CD14-positive monocyte (primary cell): ENCODE measurements at regions not wholly inside any gene's neighbourhood (a gene's known extent, or its start where the extent isn't known, plus 50 kb on each side); places are given as distances from the start of the nearest gene placed in this dataset.

Source experiments
- DNase-seq, 3 donors: peaks; one replicate each; pipeline ENCODE4 v3.0.0-alpha.2; 2011 to 2022
- H2AFZ ChIP-seq: 2 replicates; pipeline ENCODE4 v1.6.0; 2012; ENCODE audit warnings: mild to moderate bottlenecking, low read depth, low read length, inconsistent platforms; ENCODE audit not compliant: insufficient read depth, poor library complexity, severe bottlenecking
- H3K27ac ChIP-seq, 2 donors: 1 replicate in 1 of 2; 2 replicates in 1 of 2; pipeline ENCODE4 v1.5.1; 2012 to 2013; ENCODE audit warnings: low read length in 2 of 2, control low read depth in 1 of 2, inconsistent platforms in 1 of 2, low read depth in 1 of 2, mild to moderate bottlenecking in 1 of 2
- H3K27me3 ChIP-seq, 2 donors: one replicate each; pipeline versions ENCODE4 v1.6.0 to v1.6.1; 2011 to 2013; ENCODE audit warnings: low read length in 2 of 2; ENCODE audit not compliant: control insufficient read depth in 2 of 2, insufficient read depth in 2 of 2
- H3K36me3 ChIP-seq, 2 donors: replicated peaks in 1 of 2; 1 replicate in 1 of 2; 2 replicates in 1 of 2; pipeline versions ENCODE4 v1.5.1 to v1.6.1; 2012 to 2013; ENCODE audit warnings: low read length in 2 of 2, control low read depth in 1 of 2, inconsistent platforms in 1 of 2, mild to moderate bottlenecking in 1 of 2; ENCODE audit not compliant: insufficient read depth in 2 of 2, control insufficient read depth in 1 of 2
- H3K4me1 ChIP-seq, 2 donors: 1 replicate in 1 of 2; 2 replicates in 1 of 2; pipeline versions ENCODE4 v1.5.1 to v1.6.1; 2012 to 2013; ENCODE audit warnings: low read length in 2 of 2, control low read depth in 1 of 2, inconsistent platforms in 1 of 2, mild to moderate bottlenecking in 1 of 2, moderate library complexity in 1 of 2; ENCODE audit not compliant: insufficient read depth in 2 of 2, control insufficient read depth in 1 of 2
- H3K4me2 ChIP-seq: replicated peaks from 2 replicates; pipeline ENCODE3; 2012; ENCODE audit warnings: low read length, moderate library complexity, mild to moderate bottlenecking; ENCODE audit not compliant: poor library complexity, severe bottlenecking; ENCODE audit errors: extremely low read depth
- H3K4me3 ChIP-seq, 3 experiments: fragments of 200-600 bp in 1 of 3; sonication (generic) in 1 of 3; replicated peaks in 1 of 3; 1 replicate in 2 of 3; 2 replicates in 1 of 3; pipeline ENCODE4 v1.5.1; 2011 to 2013; ENCODE audit warnings: low read length in 3 of 3, mild to moderate bottlenecking in 3 of 3, control low read depth in 2 of 3, low read depth in 2 of 3, inconsistent platforms in 1 of 3, moderate library complexity in 1 of 3
- H3K79me2 ChIP-seq: 2 replicates; pipeline ENCODE4 v1.6.0; 2012; ENCODE audit warnings: mild to moderate bottlenecking, control low read depth, inconsistent platforms, low read length, moderate library complexity; ENCODE audit not compliant: insufficient read depth
- H3K9ac ChIP-seq: 2 replicates; pipeline ENCODE4 v1.6.0; 2017; ENCODE audit warnings: low read length, mild to moderate bottlenecking; ENCODE audit not compliant: insufficient read depth, poor library complexity, severe bottlenecking
- H3K9me3 ChIP-seq, 2 donors: replicated peaks in 1 of 2; 1 replicate in 1 of 2; 2 replicates in 1 of 2; pipeline versions ENCODE4 v1.5.1 to v1.6.1; 2012 to 2013; ENCODE audit warnings: low read length in 2 of 2, control low read depth in 1 of 2; ENCODE audit not compliant: control insufficient read depth in 1 of 2, insufficient read depth in 1 of 2
- H4K20me1 ChIP-seq: 2 replicates; pipeline ENCODE4 v1.6.0; 2012; ENCODE audit warnings: mild to moderate bottlenecking, low read length, control low read depth, moderate library complexity; ENCODE audit not compliant: insufficient read depth
- H3K27ac Mint-ChIP-seq, 7 donors: one replicate each; pipeline ENCODE4 v1.8.0; 2020; ENCODE audit warnings: mild to moderate bottlenecking in 7 of 7, mixed read lengths in 7 of 7, moderate library complexity in 6 of 7, inconsistent platforms in 2 of 7
- H3K27me3 Mint-ChIP-seq, 3 donors: one replicate each; pipeline ENCODE4 v1.8.0; 2021 to 2022; ENCODE audit warnings: low read depth in 3 of 3, mild to moderate bottlenecking in 3 of 3, mixed read lengths in 3 of 3, moderate library complexity in 3 of 3, inconsistent platforms in 1 of 3
- H3K36me3 Mint-ChIP-seq, 2 donors: one replicate each; pipeline ENCODE4 v1.8.0; 2020; ENCODE audit warnings: mixed read lengths in 2 of 2, inconsistent platforms in 1 of 2, mild to moderate bottlenecking in 1 of 2
- H3K4me1 Mint-ChIP-seq: one replicate; pipeline ENCODE4 v1.8.0; 2020; ENCODE audit warnings: mild to moderate bottlenecking, mixed read lengths
- H3K4me3 Mint-ChIP-seq, 2 donors: one replicate each; pipeline ENCODE4 v1.8.0; 2020; ENCODE audit warnings: mild to moderate bottlenecking in 2 of 2, mixed read lengths in 2 of 2, moderate library complexity in 1 of 2
- H3K9me3 Mint-ChIP-seq, 7 donors: one replicate each; pipeline ENCODE4 v1.8.0; 2020 to 2022; ENCODE audit warnings: mixed read lengths in 7 of 7, mild to moderate bottlenecking in 6 of 7, moderate library complexity in 6 of 7, inconsistent platforms in 2 of 7
- WGBS: methylation state at CpG from one replicate; pipeline ENCODE4 v1.1.5; 2013; ENCODE audit warnings: missing lambda C conversion rate; ENCODE audit not compliant: insufficient coverage; 5-methylcytosine and 5-hydroxymethylcytosine counted together
- intact Hi-C, 2 donors: fragments of 100-400 bp; cut with micrococcal nuclease; formaldehyde crosslinking; loops; one replicate each; pipeline versions ENCODE4 v1.15.0 to v1.15.1; 2023
- TF ChIP-seq, protein P1 (sequence below): fragments of 200-600 bp; IDR thresholded peaks from one replicate; pipeline ENCODE4 v1.8.0; 2022; ENCODE audit warnings: antibody characterized with exemption, mild to moderate bottlenecking

DNA sequence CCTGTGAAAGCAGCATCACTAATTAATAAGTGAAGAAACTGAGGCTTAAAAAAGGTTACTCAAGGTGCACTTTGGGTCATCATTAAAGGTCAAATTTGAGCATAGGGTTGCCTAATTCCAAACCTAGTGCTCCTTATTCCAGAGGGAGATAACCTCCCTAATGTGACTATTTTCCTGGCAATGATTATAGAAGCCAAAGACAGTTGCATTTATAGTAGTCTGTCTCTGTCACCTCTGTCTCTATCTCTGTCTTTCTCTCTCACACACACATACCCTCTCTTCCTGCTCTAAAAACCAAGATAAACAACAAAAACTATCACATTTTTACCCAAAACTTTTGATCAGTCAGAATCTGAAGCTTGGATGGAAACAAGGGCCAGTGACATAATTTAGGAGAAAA lies 172.0 kb upstream of the LMCD1 start:
- intact Hi-C loops: no loop called here
- H3K9me3 ChIP-seq: no peaks in the 10 kb centered on the region
- no peaks in the 10 kb centered on the region for H4K20me1 ChIP-seq
- peaks cover 0 to 3% (median 0%) of the 10 kb centered on the region in 7 donors for H3K9me3 Mint-ChIP-seq
- no peak overlapping the region for H2AFZ ChIP-seq
- no peaks in the 10 kb centered on the region for H3K27me3 ChIP-seq
- H3K27ac Mint-ChIP-seq: no peak overlapping the region
- no peaks in the 10 kb centered on the region for H3K4me1 Mint-ChIP-seq
- no peak overlapping the region for H3K27ac ChIP-seq
- peaks cover 0 to 2% (median 1%) of the 10 kb centered on the region in 3 donors for H3K27me3 Mint-ChIP-seq
- no peaks in the 10 kb centered on the region for H3K79me2 ChIP-seq
- DNase-seq: no peak
- no peaks in the 10 kb centered on the region for H3K36me3 ChIP-seq
- no peaks in the 10 kb centered on the region for H3K4me1 ChIP-seq
- H3K4me2 ChIP-seq: no peak overlapping the region
- H3K36me3 Mint-ChIP-seq: no peaks in the 10 kb centered on the region
- H3K4me3 ChIP-seq: no peak overlapping the region
- no peak overlapping the region for H3K9ac ChIP-seq
- no peak overlapping the region for H3K4me3 Mint-ChIP-seq
- TF ChIP-seq, protein P1, sequence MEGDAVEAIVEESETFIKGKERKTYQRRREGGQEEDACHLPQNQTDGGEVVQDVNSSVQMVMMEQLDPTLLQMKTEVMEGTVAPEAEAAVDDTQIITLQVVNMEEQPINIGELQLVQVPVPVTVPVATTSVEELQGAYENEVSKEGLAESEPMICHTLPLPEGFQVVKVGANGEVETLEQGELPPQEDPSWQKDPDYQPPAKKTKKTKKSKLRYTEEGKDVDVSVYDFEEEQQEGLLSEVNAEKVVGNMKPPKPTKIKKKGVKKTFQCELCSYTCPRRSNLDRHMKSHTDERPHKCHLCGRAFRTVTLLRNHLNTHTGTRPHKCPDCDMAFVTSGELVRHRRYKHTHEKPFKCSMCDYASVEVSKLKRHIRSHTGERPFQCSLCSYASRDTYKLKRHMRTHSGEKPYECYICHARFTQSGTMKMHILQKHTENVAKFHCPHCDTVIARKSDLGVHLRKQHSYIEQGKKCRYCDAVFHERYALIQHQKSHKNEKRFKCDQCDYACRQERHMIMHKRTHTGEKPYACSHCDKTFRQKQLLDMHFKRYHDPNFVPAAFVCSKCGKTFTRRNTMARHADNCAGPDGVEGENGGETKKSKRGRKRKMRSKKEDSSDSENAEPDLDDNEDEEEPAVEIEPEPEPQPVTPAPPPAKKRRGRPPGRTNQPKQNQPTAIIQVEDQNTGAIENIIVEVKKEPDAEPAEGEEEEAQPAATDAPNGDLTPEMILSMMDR: no peak

DNA sequence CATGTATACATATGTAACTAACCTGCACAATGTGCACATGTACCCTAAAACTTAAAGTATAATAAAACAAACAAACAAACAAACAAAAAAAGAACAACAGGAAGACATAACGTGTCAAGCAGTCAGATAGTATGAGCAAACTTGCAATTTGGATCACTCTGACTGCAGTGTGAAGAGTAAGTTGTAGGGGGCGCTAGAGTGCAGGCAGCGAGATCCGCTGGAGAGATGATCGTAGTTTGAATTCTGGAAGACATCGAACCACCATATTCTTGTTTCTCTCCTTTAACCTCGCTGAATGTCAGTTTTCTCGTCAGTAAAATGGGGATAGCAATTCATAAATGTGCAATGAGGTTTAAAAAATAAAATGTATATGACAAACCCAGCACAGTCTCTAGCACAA lies 165.2 kb upstream of the LMCD1 start:
- no peaks in the 10 kb centered on the region for H3K36me3 ChIP-seq
- no peaks in the 10 kb centered on the region for H3K79me2 ChIP-seq
- H3K27ac ChIP-seq: no peak overlapping the region
- no CpG with 5 or more reads among the region's 8 CpGs for WGBS
- H3K9me3 ChIP-seq: no peaks in the 10 kb centered on the region
- H3K4me1 Mint-ChIP-seq: no peaks in the 10 kb centered on the region
- no peak overlapping the region for H3K9ac ChIP-seq
- peaks cover 0 to 3% (median 0%) of the 10 kb centered on the region in 7 donors for H3K9me3 Mint-ChIP-seq
- intact Hi-C loops: no loop called here
- H3K27me3 ChIP-seq: no peaks in the 10 kb centered on the region
- no peaks in the 10 kb centered on the region for H3K4me1 ChIP-seq
- TF ChIP-seq, protein P1: no peak
- no peak for DNase-seq
- H3K36me3 Mint-ChIP-seq: no peaks in the 10 kb centered on the region
- no peak overlapping the region for H3K4me2 ChIP-seq
- no peak overlapping the region for H3K4me3 Mint-ChIP-seq
- no peaks in the 10 kb centered on the region for H4K20me1 ChIP-seq
- no peak overlapping the region for H3K4me3 ChIP-seq
- no peak overlapping the region for H3K27ac Mint-ChIP-seq
- no peaks in the 10 kb centered on the region for H3K27me3 Mint-ChIP-seq
- no peak overlapping the region for H2AFZ ChIP-seq
